ENCODE measurements at regions not wholly inside any gene's neighbourhood (a gene's known extent, or its start where the extent isn't known, plus 50 kb on each side); places are given as distances from the start of the nearest gene placed in this dataset.

- Histone ChIP-seq H2AFZ (ENCODE audit: control insufficient read depth, low read length) (no peak overlapping the region), H3K36me3 (ENCODE audit: control insufficient read depth in 2 of 2, extremely low read depth in 1 of 2, insufficient read depth in 2 of 2, low read length in 2 of 2) (no peaks in the 10 kb centered on the region), H4K20me1 (ENCODE audit: control insufficient read depth, extremely low read depth, insufficient read depth, low read length) (no peaks in the 10 kb centered on the region), H3K27ac (ENCODE audit: control insufficient read depth, insufficient read depth, low read length) (no peak overlapping the region), H3K4me1 (ENCODE audit: control insufficient read depth, extremely low read depth, insufficient read depth, low read length) (no peaks in the 10 kb centered on the region), H3K9me1 (ENCODE audit: control insufficient read depth, extremely low read depth, insufficient read depth, low read length) (no peaks in the 10 kb centered on the region), H3K4me3 (ENCODE audit: control insufficient read depth in 2 of 3, extremely low read depth in 1 of 3, insufficient read depth in 2 of 3, low read depth in 1 of 3, low read length in 3 of 3) (no peak overlapping the region), H3K9ac (ENCODE audit: control insufficient read depth, extremely low read depth, insufficient read depth, low read length) (no peak overlapping the region), H3K27me3 (ENCODE audit: control insufficient read depth, extremely low read depth, insufficient read depth, low read length) (no peaks in the 10 kb centered on the region), H3K4me2 (ENCODE audit: control insufficient read depth, extremely low read depth, insufficient read depth, low read depth, low read length) (no peak overlapping the region), H3K79me2 (ENCODE audit: control insufficient read depth, insufficient read depth, low read length) (no peaks in the 10 kb centered on the region), H3K9me3 (ENCODE audit: control insufficient read depth, low read depth, low read length) (no peaks in the 10 kb centered on the region)
- dilution Hi-C loops (cut with MboI; ENCODE audit: extremely low pct_ligation_motif_present, low sequenced_read_pairs), result no loop called here
- no peak for TF ChIP-seq EZH2 (IDR thresholded peaks at IDR 0.05; ENCODE audit: low read length)
- no peak for TF ChIP-seq CTCF (optimal IDR thresholded peaks at IDR 0.05 in 1 of 3, IDR thresholded peaks at IDR 0.05 in 1 of 3, conservative IDR thresholded peaks at IDR 0.05 in 1 of 3; ENCODE audit: extremely low read depth in 1 of 3, insufficient read depth in 2 of 3, low read length in 3 of 3)
- FAIRE-seq (no peak), DNase-seq (ENCODE audit: low read depth, low spot score) (no peak)
These were observed 369.5 kb downstream of the PRELID2 start for GRCh38 chr5:145465474-145466263.

DNA sequence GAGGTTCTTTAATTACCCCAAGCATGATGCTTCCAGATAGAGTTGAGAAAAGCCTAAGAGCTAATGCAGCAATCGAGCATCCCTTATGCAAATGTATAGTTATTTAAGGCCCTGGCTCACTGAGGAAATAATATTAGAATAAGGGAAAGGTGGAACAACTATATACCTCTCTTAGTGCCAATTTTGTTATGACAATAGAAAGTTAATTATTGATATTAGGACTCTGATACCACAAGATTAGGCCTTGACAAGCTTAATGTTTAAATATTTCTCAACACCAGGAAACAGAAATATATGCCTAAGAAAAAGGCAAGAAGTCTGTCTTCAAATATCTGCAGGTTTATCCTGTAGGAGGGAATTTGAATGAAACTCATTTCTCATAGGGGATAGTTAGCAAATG is 371.0 kb downstream of the PRELID2 start:
- Histone ChIP-seq H3K9me3 (ENCODE audit: control insufficient read depth, low read depth, low read length) (no peaks in the 10 kb centered on the region), H2AFZ (ENCODE audit: control insufficient read depth, low read length) (no peak overlapping the region), H3K9ac (ENCODE audit: control insufficient read depth, extremely low read depth, insufficient read depth, low read length) (no peak overlapping the region), H3K4me3 (ENCODE audit: control insufficient read depth in 2 of 3, extremely low read depth in 1 of 3, insufficient read depth in 2 of 3, low read depth in 1 of 3, low read length in 3 of 3) (no peak overlapping the region), H4K20me1 (ENCODE audit: control insufficient read depth, extremely low read depth, insufficient read depth, low read length) (no peaks in the 10 kb centered on the region), H3K4me2 (ENCODE audit: control insufficient read depth, extremely low read depth, insufficient read depth, low read depth, low read length) (no peak overlapping the region), H3K79me2 (ENCODE audit: control insufficient read depth, insufficient read depth, low read length) (no peaks in the 10 kb centered on the region), H3K27me3 (ENCODE audit: control insufficient read depth, extremely low read depth, insufficient read depth, low read length) (no peaks in the 10 kb centered on the region), H3K27ac (ENCODE audit: control insufficient read depth, insufficient read depth, low read length) (no peak overlapping the region), H3K4me1 (ENCODE audit: control insufficient read depth, extremely low read depth, insufficient read depth, low read length) (no peaks in the 10 kb centered on the region), H3K36me3 (ENCODE audit: control insufficient read depth in 2 of 2, extremely low read depth in 1 of 2, insufficient read depth in 2 of 2, low read length in 2 of 2) (no peaks in the 10 kb centered on the region), H3K9me1 (ENCODE audit: control insufficient read depth, extremely low read depth, insufficient read depth, low read length) (no peaks in the 10 kb centered on the region)
- TF ChIP-seq EZH2 (IDR thresholded peaks at IDR 0.05; ENCODE audit: low read length) (no peak), CTCF (optimal IDR thresholded peaks at IDR 0.05 in 1 of 3, IDR thresholded peaks at IDR 0.05 in 1 of 3, conservative IDR thresholded peaks at IDR 0.05 in 1 of 3; ENCODE audit: extremely low read depth in 1 of 3, insufficient read depth in 2 of 3, low read length in 3 of 3) (no peak)
- dilution Hi-C loops (cut with MboI; ENCODE audit: extremely low pct_ligation_motif_present, low sequenced_read_pairs), result no loop called here
- DNase-seq (ENCODE audit: low read depth, low spot score), result no peak
- FAIRE-seq, result no peak

Measured in keratinocyte (primary cell).